ENCODE measurements at regions not wholly inside any gene's neighbourhood (a gene's known extent, or its start where the extent isn't known, plus 50 kb on each side); places are given as distances from the start of the nearest gene placed in this dataset.

DNA sequence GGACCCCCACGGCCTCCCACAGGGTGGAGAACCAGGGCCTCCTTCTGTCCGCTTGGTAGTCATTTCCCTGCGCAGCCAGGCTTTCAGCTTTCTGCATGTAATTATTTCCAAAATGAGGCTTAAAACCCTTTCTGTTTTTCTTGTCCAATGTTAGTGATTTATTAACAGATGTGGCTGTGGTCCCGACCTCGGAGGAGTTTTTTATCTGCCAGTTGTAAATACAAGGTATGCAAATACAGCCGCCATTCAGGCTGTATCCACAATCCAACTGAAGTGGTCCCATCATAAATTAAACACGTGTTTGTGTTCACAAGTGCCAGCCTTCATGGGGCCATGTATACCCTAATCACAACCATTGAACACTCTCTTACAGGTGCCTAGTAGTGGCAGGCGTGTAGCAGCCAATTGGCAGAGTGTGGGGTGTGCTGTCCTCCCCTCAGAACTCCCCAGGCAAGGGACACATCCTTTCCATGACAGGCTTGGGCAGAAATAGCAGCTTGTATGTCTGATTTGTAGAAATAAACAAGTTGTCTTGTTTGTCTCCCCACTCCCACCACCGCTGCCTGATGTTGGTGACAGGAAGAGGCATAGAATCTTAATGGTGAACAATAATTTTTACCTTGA lies 251.3 kb upstream of the MKI67 start:
- CTCF ChIA-PET (ENCODE audit: low intra/inter-chr PET ratio), result no interaction called here
- H3K4me3 ChIP-seq, result no peak overlapping the region
- H3K4me1 ChIP-seq (replicated peaks in 1 of 2; ENCODE audit: control insufficient read depth in 2 of 2, insufficient read depth in 2 of 2, low read length in 2 of 2), result no peaks in the 10 kb centered on the region
- WGBS (ENCODE audit: insufficient coverage, low coverage, missing lambda C conversion rate), result 2% methylated on average over 7 of the region's 9 CpGs
- H3K36me3 ChIP-seq (ENCODE audit: control insufficient read depth, insufficient read depth, low read length), result no peaks in the 10 kb centered on the region
- no peaks in the 10 kb centered on the region for H3K79me2 ChIP-seq (ENCODE audit: control insufficient read depth, insufficient read depth, low read length)
- H3K27ac ChIP-seq (ENCODE audit: extremely low read depth, low read depth, low read length), result no peak overlapping the region
- no peaks in the 10 kb centered on the region for H3K9me3 ChIP-seq (replicated peaks; ENCODE audit: control insufficient read depth, insufficient read depth, low read depth, low read length)
- in situ Hi-C loops (cut with MboI), result no loop called here
- H3K27me3 ChIP-seq (ENCODE audit: control insufficient read depth in 2 of 2, insufficient read depth in 2 of 2, low read length in 2 of 2), result peaks cover 0 to 24% of the 10 kb centered on the region in 2 experiments; a peak in 3 of 5 replicates
- no peak for ATAC-seq
- no peak overlapping the region for H3K9ac ChIP-seq (ENCODE audit: insufficient read depth in 1 of 2, low read depth in 2 of 2, low read length in 2 of 2)
- no peak overlapping the region for H2AFZ ChIP-seq (ENCODE audit: low read depth, low read length)
- TF ChIP-seq ZBTB8A (IDR thresholded peaks at IDR 0.05; ENCODE audit: partially characterized antibody), result no peak
- DNase-seq (ENCODE audit: extremely low read depth in 1 of 4, low spot score in 3 of 4), result no peak
- H4K20me1 ChIP-seq (replicated peaks; ENCODE audit: control insufficient read depth, insufficient read depth, low read length), result no peaks in the 10 kb centered on the region
- POLR2A ChIA-PET, result no interaction called here
- intact Hi-C loops (cut with micrococcal nuclease), result no loop called here
- H3K9me1 ChIP-seq (ENCODE audit: control insufficient read depth, insufficient read depth, low read length), result no peaks in the 10 kb centered on the region
- FAIRE-seq, result no peak
- no TSS peak for BruUV-seq (replicated peaks)
- H3K4me2 ChIP-seq (ENCODE audit: insufficient read depth, low read length), result no peak overlapping the region

DNA sequence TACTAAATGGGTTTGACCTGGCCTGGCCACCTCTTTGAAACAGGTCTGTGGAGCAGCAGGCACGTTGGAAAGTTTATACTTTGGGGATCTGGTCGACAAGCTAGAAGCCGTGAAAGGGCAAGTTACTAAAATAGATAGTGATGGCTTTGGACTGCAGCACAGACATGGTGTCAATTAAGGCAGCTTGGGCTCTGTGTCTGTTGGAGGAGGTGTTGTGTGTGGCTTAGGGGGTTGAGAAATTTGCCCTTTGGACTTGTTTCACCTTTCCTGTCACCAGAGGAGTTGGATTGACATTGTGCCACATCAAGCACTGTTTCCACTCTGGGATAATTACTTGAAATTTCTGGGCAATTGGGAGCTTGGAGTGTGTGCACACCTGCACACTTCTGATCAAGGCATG lies 251.8 kb upstream of the MKI67 start:
- ChIA-PET POLR2A (no interaction called here), CTCF (ENCODE audit: low intra/inter-chr PET ratio) (no interaction called here)
- H3K36me3 ChIP-seq (ENCODE audit: control insufficient read depth, insufficient read depth, low read length), result no peaks in the 10 kb centered on the region
- intact Hi-C loops (cut with micrococcal nuclease) (no loop called here), in situ Hi-C loops (cut with MboI) (no loop called here)
- WGBS (ENCODE audit: insufficient coverage, low coverage, missing lambda C conversion rate), result 0% methylated on average over 3 of the region's 3 CpGs
- H4K20me1 ChIP-seq (replicated peaks; ENCODE audit: control insufficient read depth, insufficient read depth, low read length), result no peaks in the 10 kb centered on the region
- H3K79me2 ChIP-seq (ENCODE audit: control insufficient read depth, insufficient read depth, low read length), result no peaks in the 10 kb centered on the region
- no peak overlapping the region for H2AFZ ChIP-seq (ENCODE audit: low read depth, low read length)
- no peak for ATAC-seq
- peaks cover 0 to 26% of the 10 kb centered on the region in 2 experiments; a peak in 3 of 5 replicates for H3K27me3 ChIP-seq (ENCODE audit: control insufficient read depth in 2 of 2, insufficient read depth in 2 of 2, low read length in 2 of 2)
- no peak overlapping the region for H3K4me3 ChIP-seq
- FAIRE-seq, result no peak
- BruUV-seq (replicated peaks), result no TSS peak
- no peak overlapping the region for H3K27ac ChIP-seq (ENCODE audit: extremely low read depth, low read depth, low read length)
- no peaks in the 10 kb centered on the region for H3K4me1 ChIP-seq (replicated peaks in 1 of 2; ENCODE audit: control insufficient read depth in 2 of 2, insufficient read depth in 2 of 2, low read length in 2 of 2)
- H3K9ac ChIP-seq (ENCODE audit: insufficient read depth in 1 of 2, low read depth in 2 of 2, low read length in 2 of 2), result no peak overlapping the region
- H3K9me1 ChIP-seq (ENCODE audit: control insufficient read depth, insufficient read depth, low read length), result no peaks in the 10 kb centered on the region
- H3K9me3 ChIP-seq (replicated peaks; ENCODE audit: control insufficient read depth, insufficient read depth, low read depth, low read length), result no peaks in the 10 kb centered on the region
- H3K4me2 ChIP-seq (ENCODE audit: insufficient read depth, low read length), result no peak overlapping the region
- no peak for DNase-seq (ENCODE audit: extremely low read depth in 1 of 4, low spot score in 3 of 4)
- TF ChIP-seq, protein P1, sequence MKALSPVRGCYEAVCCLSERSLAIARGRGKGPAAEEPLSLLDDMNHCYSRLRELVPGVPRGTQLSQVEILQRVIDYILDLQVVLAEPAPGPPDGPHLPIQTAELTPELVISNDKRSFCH (CRISPR knock-in tag; IDR thresholded peaks at IDR 0.05), result no peak
- TF ChIP-seq, protein P1 (tag; IDR thresholded peaks at IDR 0.05), result no peak
- no peak for TF ChIP-seq NR2F6 (CRISPR knock-in tag; IDR thresholded peaks at IDR 0.05)
- no peak for TF ChIP-seq STAG1 (CRISPR knock-in tag; IDR thresholded peaks at IDR 0.05; ENCODE audit: borderline replicate concordance)
- no peak for TF ChIP-seq ZNF408 (CRISPR knock-in tag; IDR thresholded peaks at IDR 0.05; ENCODE audit: low read depth)
- no peak for TF ChIP-seq SIN3B (IDR thresholded peaks at IDR 0.05; ENCODE audit: low read depth)
- TF ChIP-seq, protein P2, sequence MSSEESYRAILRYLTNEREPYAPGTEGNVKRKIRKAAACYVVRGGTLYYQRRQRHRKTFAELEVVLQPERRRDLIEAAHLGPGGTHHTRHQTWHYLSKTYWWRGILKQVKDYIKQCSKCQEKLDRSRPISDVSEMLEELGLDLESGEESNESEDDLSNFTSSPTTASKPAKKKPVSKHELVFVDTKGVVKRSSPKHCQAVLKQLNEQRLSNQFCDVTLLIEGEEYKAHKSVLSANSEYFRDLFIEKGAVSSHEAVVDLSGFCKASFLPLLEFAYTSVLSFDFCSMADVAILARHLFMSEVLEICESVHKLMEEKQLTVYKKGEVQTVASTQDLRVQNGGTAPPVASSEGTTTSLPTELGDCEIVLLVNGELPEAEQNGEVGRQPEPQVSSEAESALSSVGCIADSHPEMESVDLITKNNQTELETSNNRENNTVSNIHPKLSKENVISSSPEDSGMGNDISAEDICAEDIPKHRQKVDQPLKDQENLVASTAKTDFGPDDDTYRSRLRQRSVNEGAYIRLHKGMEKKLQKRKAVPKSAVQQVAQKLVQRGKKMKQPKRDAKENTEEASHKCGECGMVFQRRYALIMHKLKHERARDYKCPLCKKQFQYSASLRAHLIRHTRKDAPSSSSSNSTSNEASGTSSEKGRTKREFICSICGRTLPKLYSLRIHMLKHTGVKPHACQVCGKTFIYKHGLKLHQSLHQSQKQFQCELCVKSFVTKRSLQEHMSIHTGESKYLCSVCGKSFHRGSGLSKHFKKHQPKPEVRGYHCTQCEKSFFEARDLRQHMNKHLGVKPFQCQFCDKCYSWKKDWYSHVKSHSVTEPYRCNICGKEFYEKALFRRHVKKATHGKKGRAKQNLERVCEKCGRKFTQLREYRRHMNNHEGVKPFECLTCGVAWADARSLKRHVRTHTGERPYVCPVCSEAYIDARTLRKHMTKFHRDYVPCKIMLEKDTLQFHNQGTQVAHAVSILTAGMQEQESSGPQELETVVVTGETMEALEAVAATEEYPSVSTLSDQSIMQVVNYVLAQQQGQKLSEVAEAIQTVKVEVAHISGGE (CRISPR knock-in tag; IDR thresholded peaks at IDR 0.05), result no peak
- TF ChIP-seq, protein P3, sequence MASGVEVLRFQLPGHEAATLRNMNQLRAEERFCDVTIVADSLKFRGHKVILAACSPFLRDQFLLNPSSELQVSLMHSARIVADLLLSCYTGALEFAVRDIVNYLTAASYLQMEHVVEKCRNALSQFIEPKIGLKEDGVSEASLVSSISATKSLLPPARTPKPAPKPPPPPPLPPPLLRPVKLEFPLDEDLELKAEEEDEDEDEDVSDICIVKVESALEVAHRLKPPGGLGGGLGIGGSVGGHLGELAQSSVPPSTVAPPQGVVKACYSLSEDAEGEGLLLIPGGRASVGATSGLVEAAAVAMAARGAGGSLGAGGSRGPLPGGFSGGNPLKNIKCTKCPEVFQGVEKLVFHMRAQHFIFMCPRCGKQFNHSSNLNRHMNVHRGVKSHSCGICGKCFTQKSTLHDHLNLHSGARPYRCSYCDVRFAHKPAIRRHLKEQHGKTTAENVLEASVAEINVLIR (CRISPR knock-in tag; IDR thresholded peaks at IDR 0.05), result no peak

Data from K562 (cell line).